Glutamatergic neuron (in vitro differentiated cells): ENCODE measurements at regions not wholly inside any gene's neighbourhood (a gene's known extent, or its start where the extent isn't known, plus 50 kb on each side); places are given as distances from the start of the nearest gene placed in this dataset.

Experiments used
- DNase-seq: peaks from one replicate; pipeline ENCODE4 v3.0.0; 2022
- H3K27ac Mint-ChIP-seq: one replicate; pipeline ENCODE4 v1.8.0; 2020; ENCODE audit warnings: mild to moderate bottlenecking, mixed read lengths, inconsistent platforms; ENCODE audit not compliant: unreplicated experiment
- H3K27me3 Mint-ChIP-seq: one replicate; pipeline ENCODE4 v1.8.0; 2020; ENCODE audit warnings: mild to moderate bottlenecking, moderate library complexity, mixed read lengths, inconsistent platforms; ENCODE audit not compliant: unreplicated experiment
- H3K36me3 Mint-ChIP-seq: one replicate; pipeline ENCODE4 v1.8.0; 2020; ENCODE audit warnings: mild to moderate bottlenecking, mixed read lengths, inconsistent platforms; ENCODE audit not compliant: unreplicated experiment
- H3K4me1 Mint-ChIP-seq: one replicate; pipeline ENCODE4 v1.8.0; 2020; ENCODE audit warnings: mild to moderate bottlenecking, low read depth, mixed read lengths, inconsistent platforms; ENCODE audit not compliant: unreplicated experiment
- H3K4me3 Mint-ChIP-seq: one replicate; pipeline ENCODE4 v1.8.0; 2020; ENCODE audit warnings: mild to moderate bottlenecking, mixed read lengths, inconsistent platforms; ENCODE audit not compliant: unreplicated experiment
- H3K9me3 Mint-ChIP-seq: one replicate; pipeline ENCODE4 v1.8.0; 2020; ENCODE audit warnings: mild to moderate bottlenecking, moderate library complexity, mixed read lengths, inconsistent platforms; ENCODE audit not compliant: unreplicated experiment
- TF ChIP-seq, protein P1 (sequence below): fragments of 200-600 bp; sonication (generic); IDR thresholded peaks from one replicate; pipeline ENCODE4 v1.5.0; 2021; ENCODE audit not compliant: partially characterized antibody, unreplicated experiment

GRCh38 chr11:109015283-109015682 is 350.4 kb downstream of the DDX10 start:
- Mint-ChIP-seq H3K4me1 (no peaks in the 10 kb centered on the region), H3K36me3 (no peaks in the 10 kb centered on the region), H3K9me3 (peaks cover 3% of the 10 kb centered on the region), H3K4me3 (no peak overlapping the region), H3K27me3 (no peaks in the 10 kb centered on the region), H3K27ac (no peak overlapping the region)
- DNase-seq, result no peak
- TF ChIP-seq, protein P1, sequence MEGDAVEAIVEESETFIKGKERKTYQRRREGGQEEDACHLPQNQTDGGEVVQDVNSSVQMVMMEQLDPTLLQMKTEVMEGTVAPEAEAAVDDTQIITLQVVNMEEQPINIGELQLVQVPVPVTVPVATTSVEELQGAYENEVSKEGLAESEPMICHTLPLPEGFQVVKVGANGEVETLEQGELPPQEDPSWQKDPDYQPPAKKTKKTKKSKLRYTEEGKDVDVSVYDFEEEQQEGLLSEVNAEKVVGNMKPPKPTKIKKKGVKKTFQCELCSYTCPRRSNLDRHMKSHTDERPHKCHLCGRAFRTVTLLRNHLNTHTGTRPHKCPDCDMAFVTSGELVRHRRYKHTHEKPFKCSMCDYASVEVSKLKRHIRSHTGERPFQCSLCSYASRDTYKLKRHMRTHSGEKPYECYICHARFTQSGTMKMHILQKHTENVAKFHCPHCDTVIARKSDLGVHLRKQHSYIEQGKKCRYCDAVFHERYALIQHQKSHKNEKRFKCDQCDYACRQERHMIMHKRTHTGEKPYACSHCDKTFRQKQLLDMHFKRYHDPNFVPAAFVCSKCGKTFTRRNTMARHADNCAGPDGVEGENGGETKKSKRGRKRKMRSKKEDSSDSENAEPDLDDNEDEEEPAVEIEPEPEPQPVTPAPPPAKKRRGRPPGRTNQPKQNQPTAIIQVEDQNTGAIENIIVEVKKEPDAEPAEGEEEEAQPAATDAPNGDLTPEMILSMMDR, result no peak

GRCh38 chr11:109016724-109017123 is 351.9 kb downstream of the DDX10 start:
- H3K9me3 Mint-ChIP-seq, result peaks cover 3% of the 10 kb centered on the region
- H3K4me3 Mint-ChIP-seq, result no peak overlapping the region
- H3K27me3 Mint-ChIP-seq, result peaks cover 2% of the 10 kb centered on the region
- no peak for DNase-seq
- H3K27ac Mint-ChIP-seq, result no peak overlapping the region
- no peaks in the 10 kb centered on the region for H3K4me1 Mint-ChIP-seq
- no peaks in the 10 kb centered on the region for H3K36me3 Mint-ChIP-seq
- TF ChIP-seq, protein P1, result no peak

DNA sequence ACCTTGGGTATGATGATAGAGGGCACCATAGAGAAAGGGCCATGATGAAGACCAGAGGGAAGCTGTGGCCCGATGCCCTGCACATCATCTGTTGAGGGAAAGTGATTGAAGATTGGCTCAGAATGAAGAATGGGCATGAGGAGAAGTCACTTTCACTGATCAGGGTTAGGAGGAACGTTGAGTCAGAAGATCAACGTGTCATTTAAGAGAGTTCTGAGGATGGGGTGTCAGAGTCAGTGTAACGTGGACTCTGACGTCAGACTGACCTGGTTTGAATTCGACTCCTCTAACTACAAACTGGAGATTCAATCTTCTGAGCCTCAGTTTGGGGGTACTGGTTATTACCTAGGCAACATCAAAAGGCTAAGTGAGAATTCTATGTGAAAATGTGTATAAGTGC is 352.6 kb downstream of the DDX10 start:
- no peak for DNase-seq
- H3K27ac Mint-ChIP-seq, result no peak overlapping the region
- H3K36me3 Mint-ChIP-seq, result no peaks in the 10 kb centered on the region
- peaks cover 3% of the 10 kb centered on the region for H3K9me3 Mint-ChIP-seq
- no peaks in the 10 kb centered on the region for H3K4me1 Mint-ChIP-seq
- H3K27me3 Mint-ChIP-seq, result peaks cover 2% of the 10 kb centered on the region
- TF ChIP-seq, protein P1, result no peak
- H3K4me3 Mint-ChIP-seq, result no peak overlapping the region

- Mint-ChIP-seq H3K9me3 (peaks cover 3% of the 10 kb centered on the region), H3K27ac (no peak overlapping the region), H3K4me3 (no peak overlapping the region), H3K4me1 (no peaks in the 10 kb centered on the region), H3K36me3 (no peaks in the 10 kb centered on the region), H3K27me3 (peaks cover 2% of the 10 kb centered on the region)
- no peak for DNase-seq
- TF ChIP-seq, protein P1, result no peak
Measured at GRCh38 chr11:109018639-109019038, 353.8 kb downstream of the DDX10 start.

GRCh38 chr11:109019342-109019936 is 354.6 kb downstream of the DDX10 start:
- no peak for DNase-seq
- peaks cover 2% of the 10 kb centered on the region for H3K27me3 Mint-ChIP-seq
- no peaks in the 10 kb centered on the region for H3K4me1 Mint-ChIP-seq
- TF ChIP-seq, protein P1, result no peak
- no peak overlapping the region for H3K4me3 Mint-ChIP-seq
- peaks cover 3% of the 10 kb centered on the region for H3K9me3 Mint-ChIP-seq
- no peak overlapping the region for H3K27ac Mint-ChIP-seq
- H3K36me3 Mint-ChIP-seq, result no peaks in the 10 kb centered on the region
